ENCODE measurements at regions not wholly inside any gene's neighbourhood (a gene's known extent, or its start where the extent isn't known, plus 50 kb on each side); places are given as distances from the start of the nearest gene placed in this dataset.
A peak's percentile ranks its signal among the peaks of the same experiment; 100 is the strongest.
"Not testable (repeated sequence)": the region's sequence is repeated elsewhere in the genome, so short reads cannot be mapped to it uniquely, and the experiment has no call there.

DNA sequence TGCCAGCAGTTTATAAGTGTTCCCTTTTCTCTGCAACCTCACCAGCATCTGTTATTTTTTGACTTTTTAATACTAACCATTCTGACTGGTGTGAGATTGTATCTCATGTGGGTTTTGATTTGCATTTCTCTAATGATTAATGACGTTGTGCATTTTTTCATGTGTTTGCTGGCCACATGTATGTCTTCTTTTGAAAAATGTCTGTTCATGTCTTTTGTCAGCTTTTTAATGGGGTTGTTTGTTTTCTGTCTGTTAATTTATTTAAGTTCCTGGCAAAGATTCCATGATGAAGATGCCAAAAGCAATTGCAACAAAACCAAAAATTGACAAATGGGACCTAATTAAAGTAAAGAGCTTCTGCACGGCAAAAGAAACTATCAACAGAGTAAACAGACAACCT, 137.2 kb upstream of the JCAD start:
- DNase-seq (ENCODE audit: low spot score), result not testable (repeated sequence)

DNA sequence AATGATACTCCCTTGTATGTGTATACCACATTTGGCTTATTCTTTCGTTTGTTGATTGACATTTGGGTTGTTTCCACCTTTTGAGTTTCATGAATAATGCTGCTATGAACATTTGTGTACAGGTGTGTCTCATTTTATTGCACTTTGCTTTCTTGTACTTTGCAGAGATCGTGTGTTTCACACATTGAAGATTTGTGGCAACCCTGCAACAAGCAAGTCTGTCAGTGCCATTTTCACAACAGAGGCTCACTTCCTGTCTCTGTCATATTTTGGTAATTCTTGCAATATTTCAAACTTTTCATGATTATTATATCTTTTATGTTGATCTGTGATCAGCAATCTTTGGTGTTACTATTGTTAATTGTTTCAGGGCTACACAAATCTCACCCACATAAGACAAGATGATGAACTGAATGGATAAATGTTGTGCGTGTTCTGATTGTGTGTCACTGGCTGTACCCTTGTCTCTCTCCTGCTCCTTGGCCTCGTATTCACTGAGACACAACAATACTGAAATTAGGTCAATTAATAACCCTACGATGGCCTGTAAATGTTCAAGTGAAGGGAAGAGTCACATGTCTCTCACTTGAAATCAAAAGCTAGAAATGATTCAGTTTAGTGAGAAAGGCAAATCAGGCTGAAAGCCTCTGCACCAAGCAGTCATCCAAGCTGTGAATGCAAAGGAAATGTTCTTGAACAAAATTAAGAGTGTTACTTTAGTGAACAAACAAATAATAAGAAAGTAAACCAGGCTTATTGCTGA, 133.6 kb upstream of the JCAD start:
- no peak for DNase-seq (ENCODE audit: low spot score)

DNA sequence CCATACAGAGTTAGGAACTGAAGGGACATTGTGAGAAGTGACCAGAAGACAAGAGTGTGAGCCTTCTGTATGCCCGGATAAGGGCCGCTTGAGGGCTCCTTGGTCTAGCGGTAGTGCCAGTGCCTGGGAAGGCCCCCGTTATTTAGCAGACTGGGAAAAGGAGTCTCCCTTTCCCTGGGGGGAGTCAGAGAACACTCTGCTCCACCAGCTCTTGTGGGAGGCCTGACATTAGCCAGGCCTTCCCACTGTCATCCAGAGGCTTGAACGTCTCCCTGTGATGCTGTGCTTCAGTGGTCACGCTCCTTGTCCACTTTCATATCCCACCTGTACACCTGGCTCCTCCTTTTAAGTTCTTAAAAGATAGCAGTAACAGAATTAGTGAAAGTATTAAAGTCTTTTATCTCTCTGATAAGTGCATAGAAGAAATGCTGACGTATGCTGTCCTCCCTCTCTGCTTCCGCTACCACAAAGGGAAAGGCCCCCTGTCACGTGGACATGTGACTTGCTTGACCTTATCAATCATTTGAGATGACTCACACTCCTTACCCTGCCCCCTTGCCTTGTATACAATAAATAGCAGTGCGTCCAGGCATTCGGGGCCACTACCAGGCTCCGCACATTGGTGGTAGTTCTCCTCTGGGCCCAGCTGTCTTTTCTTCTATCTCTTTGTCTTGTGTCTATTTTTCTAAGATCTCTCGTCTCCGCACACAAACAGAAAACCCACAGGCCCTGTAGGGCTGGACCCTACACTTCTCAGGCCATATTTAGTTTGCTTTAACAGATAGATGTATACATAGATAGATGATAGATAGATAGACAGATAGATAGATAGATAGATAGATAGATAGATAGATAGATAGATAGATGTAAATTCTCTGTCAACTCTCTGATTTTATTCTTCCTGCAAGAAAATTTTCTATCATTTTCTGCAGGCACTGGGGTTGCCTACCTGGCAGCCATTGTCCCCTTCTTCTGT, 131.5 kb upstream of the JCAD start:
- no peak for DNase-seq (ENCODE audit: low spot score)

DNA sequence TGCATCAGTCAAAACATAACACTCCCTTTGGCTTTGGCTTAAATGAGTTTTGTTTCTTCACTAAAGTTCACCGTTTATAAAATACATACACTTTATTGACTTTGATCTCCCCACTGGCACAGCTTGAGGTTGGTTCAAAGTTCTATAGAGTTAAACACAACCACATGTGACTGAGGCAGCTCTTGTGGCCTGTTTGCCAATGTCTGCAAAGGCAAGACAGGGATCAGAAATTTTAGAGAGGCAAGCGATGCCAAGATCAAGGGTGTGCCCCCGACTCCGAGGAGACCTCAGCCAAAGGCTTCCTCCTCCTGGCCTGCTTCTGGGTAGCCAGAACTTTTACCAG, 129.8 kb upstream of the JCAD start:
- no peak for DNase-seq (ENCODE audit: low spot score)

DNA sequence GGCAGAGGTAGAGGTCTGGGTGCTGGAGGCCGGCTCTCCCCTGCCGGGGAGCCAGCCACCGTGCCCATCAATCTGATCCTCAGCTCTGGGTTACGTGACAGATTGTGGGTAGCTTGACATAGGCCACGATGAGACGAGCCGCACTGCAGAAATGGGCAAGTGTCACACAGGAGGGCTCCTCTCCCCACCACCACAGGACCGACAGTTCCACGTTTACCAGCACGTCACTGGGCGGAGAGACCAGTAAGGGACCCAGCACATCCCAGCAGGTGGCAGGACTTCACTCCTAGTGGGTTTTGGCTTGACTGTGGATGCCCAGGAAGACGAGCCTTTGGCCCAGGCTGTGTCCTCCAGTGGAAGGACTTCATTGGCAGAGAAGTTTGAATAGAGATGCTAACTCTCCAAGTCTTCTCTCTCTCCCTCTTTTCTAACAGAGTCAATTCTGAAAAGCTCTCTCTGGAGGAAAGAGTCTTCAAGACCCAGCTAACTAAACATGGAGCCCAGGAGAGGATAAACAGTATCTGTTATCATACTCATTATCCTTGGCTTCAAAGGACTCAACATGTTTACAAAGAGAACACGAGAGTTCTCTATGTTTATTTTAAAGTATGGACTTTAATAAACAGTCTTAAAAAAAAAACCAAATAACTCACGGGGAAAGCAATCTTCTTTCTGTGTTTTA, 129.3 kb upstream of the JCAD start:
- no peak for DNase-seq (ENCODE audit: low spot score)

DNA sequence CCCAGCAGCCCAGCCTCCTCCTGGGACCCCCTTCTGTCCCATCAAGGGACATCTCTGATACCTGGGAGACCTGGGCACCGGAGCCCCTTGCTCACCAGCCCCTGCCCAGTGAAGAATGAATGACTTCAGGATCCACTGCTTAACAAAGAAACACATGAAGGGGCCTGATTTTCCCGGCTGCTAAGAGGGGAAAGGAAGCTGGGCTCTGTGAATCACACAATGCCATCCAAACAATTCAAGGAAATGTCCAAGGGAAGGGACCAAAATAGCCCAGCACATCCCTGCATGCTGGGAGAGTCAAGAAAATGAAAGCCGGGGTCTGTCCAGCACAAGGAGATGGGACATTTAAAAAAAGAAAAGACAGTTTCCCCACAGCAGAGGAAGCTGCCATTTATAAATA, 128.7 kb upstream of the JCAD start:
- DNase-seq (ENCODE audit: low spot score), result no peak

DNA sequence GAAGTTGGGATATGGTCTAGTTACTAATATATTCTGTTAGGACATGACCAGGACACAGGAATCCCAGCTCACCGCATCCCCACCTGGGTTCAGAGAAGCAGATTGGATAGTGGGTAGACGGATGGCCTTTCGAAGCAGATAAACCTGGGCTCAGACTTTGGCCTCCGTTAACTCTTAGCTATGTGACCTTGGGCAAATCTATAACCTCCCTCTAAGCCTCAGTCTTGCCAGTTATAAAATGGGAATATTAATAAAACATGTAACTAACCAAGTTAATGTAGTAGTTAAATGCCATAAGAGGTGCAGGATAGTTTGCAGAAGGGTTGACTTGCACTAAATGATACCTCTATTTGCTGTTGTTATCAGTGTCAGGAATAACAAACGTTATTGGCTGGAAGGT, 127.6 kb upstream of the JCAD start:
- DNase-seq (ENCODE audit: low spot score), result no peak

DNA sequence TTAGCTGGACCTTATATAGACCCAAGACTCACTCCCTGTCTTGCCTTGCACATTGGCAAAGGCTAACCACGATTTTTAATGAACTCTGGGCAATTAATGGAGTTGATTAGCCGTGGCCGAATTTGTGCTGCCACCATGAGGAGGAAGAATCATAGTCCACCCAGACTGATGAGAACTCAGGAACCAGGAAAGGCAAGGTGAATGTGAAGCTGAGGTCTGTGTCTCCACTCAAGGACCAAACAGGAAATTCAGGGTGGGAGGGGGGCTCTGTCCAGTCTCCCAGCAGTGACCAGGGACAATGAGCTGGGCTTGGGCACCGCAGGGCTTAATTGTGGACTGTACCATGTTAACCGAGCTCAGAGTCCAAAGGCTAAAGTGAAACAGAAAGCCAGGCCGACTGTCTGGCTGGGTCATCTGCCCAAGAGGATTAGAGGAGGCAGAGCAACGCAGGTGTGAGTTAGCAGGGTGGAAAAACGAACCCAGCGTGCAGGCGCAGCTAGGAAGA, 127.0 kb upstream of the JCAD start:
- DNase-seq (ENCODE audit: low spot score), result peak; percentile 39

DNA sequence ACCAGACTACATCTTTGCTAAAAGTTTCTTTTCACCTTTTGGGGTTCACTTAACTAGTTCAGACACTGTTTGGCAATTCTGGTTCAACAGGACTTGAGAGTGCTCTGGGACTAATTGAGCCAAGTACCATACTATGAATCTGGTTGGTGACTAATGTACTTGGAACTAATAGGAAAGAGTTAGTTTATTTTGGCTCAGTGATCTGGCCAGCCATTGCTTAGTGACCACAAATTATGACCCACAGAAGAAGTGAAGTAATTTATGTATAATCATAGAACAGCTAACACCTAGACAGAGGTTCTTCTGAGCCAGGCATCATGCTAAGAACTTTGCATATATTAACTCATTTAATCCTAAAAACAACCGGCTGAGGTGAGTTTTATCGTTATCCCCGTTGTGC, 126.5 kb upstream of the JCAD start:
- peak; percentile 27 for DNase-seq (ENCODE audit: low spot score)

DNA sequence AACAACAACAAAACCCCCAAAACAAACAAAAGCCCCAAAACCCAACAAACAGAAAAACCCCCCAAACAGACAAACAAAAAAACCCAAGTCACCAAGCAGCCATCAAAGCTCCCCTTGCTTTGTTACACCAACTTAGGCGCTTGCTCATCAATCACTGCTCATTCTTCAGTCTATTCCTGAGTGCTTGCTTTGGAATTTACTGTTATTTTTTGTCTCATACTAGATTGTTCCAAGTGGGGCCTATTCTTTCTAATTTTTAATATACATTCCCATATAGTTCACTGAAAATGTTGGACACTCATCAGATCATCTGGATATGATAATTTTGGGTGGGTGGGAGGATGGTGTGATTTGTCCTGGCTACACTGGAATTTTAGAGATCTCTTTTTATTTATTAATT, 126.0 kb upstream of the JCAD start:
- no peak for DNase-seq (ENCODE audit: low spot score)

DNA sequence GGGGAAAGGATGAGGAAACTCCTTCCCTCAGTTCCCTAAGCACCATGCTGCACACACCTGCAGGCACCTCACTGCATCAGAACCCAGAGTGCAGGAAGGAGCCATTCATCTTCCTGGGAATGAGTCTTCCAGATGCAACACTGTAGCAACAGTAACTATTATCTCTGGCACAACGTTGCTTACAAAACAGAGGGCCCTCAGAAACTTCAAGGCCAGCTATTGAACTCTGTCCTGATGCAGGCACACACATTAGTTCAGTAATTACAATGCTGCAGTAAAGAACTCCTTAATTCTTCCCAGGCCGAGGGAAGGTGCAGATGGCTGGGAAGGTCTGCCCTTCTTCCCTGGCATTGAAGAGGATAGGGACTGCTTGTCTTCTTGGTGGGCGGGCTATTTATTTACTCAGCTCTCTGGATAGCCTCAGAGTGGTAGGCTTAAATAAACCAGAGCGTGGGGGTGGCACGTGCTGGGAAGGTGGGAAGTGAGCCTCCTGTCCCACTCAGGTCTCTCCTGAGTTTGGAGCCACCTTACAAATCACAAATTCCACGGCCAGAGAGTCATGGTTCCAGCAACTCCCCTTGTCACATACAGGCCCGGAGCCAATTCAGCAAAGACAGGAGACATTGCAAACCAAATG, 125.1 kb upstream of the JCAD start:
- DNase-seq (ENCODE audit: low spot score), result no peak

DNA sequence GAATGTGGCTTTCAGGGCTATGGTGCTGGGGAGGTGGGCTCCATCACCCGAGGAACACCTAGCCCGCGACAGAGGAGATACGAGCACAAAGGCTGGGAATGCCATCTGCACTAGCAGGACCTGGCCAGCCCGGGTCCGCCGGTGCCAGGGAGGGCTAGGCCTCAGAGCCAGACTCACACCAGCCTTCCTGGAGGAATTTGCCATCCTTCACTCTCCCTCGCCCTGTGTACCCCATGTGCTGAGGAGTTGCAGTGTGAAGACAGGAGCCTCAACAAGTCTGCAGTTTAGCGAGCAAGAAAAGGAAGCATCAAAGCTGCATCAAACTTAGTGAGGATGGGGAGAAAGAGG, 123.6 kb upstream of the JCAD start:
- no peak for DNase-seq (ENCODE audit: low spot score)

DNA sequence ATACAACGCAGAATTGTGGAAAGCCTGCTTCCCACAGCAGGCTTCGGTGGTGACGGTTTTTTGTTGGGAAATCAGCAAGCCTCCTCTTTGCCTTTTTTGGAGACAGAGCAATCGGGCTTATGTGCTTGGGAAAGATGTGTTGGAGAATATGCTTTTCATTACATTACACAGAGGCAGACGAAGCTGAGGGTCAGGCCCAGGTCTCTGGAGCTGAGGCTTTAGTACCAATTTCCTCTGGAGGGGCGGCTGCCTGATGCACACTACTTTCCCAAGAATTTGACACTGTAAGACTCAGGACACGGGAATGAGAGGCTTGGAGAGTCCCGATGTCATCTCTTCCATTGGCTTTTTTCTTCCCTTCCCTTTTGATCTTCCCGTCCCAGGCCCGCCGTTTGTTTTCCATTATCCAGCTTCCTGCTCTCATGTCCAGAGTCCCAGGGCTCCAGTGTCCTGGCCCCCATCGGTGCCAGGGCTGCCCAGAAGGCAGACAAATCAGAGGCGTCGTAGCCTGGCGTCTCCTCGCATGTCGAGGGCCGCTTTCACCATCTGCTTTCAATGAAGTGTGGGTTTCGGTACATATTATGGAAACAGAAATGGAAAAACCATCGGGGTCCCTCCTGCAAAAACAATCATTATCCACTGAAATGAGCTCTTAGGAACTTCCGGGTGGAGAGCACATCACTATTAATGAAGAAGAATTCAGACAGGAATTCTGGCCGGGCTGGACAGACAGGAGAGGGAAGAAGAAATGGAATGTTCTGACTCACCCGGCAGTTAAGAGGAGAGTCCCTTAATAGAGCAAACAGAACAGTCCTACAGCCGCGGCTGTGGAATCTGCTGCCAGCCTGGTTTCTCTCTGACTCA, 123.0 kb upstream of the JCAD start:
- peak; percentile 25 for DNase-seq (ENCODE audit: low spot score)

DNA sequence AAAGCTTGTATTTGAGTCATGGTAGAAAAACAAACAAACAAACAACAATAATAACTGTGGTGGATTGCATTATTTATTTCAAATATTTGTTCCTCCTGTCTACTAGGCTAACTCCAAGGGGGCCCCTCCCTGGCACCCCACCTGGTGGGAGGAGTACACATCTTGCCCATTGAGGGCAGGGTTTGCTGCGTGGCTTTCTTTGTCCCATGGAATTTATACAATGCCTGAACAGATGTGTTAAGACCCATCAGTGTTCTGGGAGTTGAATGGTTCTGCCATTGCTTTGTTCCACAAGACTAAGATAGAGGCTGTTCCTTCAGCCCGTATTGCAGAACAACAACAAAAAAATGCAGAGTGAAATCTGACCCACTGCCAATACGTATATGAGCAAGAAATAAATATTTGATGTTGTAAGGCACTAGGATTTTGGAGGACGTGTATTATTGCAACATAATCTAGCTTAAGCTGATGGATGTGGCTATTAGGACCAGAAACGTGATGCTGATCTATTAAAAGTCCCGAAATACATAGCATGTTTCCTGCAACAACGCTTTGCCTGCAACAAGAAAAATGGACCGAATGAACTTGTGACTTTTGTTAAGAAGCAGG, 119.1 kb upstream of the JCAD start:
- no peak for DNase-seq (ENCODE audit: low spot score)

DNA sequence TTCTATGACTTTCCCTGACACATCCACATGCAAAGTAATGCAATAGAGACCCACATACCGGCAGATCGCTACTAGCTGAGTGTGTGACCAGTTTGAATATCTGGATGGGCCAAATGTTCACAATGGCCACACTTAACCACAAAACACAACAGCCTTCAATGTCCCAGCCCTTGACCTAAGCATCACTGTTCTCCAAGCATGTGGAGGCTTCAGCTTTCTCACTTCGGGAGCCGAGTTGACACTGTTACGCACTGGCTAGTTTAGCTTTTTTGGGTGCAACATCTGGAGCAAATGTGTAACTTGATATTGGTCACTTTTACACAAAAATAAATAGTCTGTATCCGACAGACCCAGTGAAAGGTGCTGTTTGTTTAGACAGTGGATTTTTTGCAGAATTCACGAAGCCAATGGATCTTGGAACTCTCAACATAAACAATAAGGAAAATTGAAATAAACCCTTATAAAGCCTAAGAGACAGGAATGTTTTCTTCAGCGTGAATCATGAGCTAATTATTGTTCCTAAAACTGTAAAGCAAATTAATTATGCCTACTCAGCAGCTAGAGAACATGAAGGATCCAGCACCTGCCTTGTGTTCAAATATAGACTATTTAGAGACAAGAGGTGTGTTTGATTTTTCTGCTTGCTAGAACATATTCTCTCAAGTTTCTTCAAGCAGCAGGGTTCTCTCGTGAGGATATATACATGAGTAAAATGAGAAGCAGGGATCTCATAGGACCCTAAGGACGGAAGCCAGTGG, 117.6 kb upstream of the JCAD start:
- DNase-seq (ENCODE audit: low spot score), result no peak

DNA sequence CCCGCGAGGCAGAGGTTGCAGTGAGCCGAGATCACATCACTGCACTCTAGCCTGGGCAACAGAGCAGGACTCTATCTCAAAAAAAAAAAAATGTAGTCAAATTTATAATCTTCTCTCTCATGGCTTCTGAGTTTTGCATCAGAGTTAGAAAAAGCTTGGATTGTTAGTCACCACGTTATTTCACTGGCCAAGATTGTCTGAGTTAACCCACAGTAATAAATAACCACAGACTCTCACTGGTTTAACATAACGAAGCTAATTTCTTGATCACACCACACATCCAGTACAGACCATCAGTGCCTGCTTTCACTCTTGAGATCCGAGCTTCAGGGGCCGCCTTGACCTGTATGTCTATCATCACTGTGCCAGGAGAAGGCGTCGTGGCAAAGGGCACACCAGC, 116.8 kb upstream of the JCAD start:
- DNase-seq (ENCODE audit: low spot score), result no peak

DNA sequence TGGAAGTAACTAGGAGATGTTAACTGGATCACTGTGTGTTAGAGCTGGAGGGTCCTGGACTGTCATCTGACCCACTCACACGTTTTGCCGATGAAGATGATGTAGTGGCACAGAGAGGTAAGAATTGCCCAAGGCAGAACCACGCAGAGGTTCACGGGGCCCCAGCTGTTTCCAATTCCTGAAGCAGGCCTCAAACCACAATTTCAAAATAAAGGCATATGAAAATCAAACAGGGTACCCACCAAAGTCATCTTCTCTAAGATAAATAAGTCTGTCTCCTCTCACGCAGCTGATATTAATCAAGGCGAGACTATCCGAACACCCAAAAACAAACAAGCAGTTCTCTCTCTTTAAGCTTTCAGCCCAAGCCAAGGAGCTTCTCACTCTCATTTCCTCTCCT, 113.3 kb upstream of the JCAD start:
- no peak for DNase-seq (ENCODE audit: low spot score)

DNA sequence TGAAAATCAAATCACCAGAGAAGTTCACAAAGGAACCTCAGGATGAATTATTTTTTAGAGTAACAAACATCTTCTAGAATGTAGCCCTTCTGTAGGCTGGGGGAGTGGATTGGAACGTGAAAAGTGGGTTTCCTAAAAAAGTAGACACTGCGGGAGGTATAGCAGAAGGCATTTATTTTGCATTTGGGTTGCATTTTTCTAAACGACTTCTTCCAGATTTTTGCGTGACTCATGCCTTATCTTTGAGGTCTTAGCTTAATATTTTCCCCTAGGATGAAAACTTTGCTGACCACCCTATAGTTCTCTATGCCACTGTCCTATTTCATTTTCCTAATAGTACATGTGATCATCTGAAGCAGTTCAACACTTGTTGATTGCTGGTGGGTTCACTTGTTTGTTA, 112.7 kb upstream of the JCAD start:
- no peak for DNase-seq (ENCODE audit: low spot score)

DNA sequence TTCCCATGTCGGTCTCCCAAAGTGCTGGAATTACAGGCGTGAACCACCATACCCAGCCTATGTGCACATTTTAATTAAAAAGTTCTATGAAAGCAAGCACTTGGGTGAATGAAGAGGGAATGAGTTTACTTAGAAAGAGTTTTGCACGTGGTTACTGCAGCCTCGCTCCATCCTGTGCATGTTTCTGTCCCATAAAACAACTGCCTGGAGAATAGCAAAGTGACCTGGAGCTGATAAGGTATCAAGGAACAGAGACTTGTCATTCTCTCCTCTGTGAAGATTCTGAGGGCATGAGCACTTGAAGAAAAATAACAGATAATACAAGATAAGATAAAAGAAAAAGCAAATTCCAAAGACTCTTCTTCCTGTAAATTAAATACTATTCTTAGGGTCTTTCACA, 112.2 kb upstream of the JCAD start:
- DNase-seq (ENCODE audit: low spot score), result no peak

DNA sequence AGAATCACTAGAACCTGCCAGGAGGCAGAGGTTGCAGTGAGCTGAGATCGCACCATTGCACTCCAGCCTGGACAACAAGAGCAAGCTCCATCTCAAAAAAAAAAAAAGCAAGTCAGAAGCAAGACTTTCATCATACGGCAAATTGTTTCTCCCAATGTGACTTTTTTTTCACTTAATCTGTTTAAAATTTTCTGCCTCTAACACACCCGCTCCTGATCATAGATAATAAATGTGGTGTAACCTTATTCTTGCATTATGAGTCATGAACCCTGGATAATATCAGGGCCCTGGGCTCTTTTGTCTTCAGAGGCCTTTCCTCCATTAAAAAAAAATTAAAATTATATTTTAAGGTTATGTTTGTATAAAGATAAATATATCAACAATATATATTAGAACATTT, 111.4 kb upstream of the JCAD start:
- no peak for DNase-seq (ENCODE audit: low spot score)
